Karpas-422 (cell line): ENCODE measurements at regions not wholly inside any gene's neighbourhood (a gene's known extent, or its start where the extent isn't known, plus 50 kb on each side); places are given as distances from the start of the nearest gene placed in this dataset.

Experiments used
- DNase-seq: peaks from one replicate; pipeline ENCODE4 v3.0.0-alpha.2; 2015
- H2AFZ ChIP-seq: fragments of 200-600 bp; sonication (generic); 2 replicates; pipeline ENCODE4 v1.6.1; 2014; ENCODE audit warnings: antibody characterized with exemption, low read length, mixed read lengths
- H3K27ac ChIP-seq: fragments of 200-600 bp; sonication (generic); 2 replicates; pipeline ENCODE4 v1.5.1; 2014; ENCODE audit warnings: mild to moderate bottlenecking, low read length, moderate library complexity
- H3K27me3 ChIP-seq: fragments of 200-600 bp; sonication (generic); 2 replicates; pipeline ENCODE4 v1.6.1; 2014; ENCODE audit warnings: low read length, mixed read lengths
- H3K36me3 ChIP-seq: fragments of 200-600 bp; sonication (generic); 2 replicates; pipeline ENCODE4 v1.6.1; 2014; ENCODE audit warnings: low read length, mixed read lengths; ENCODE audit not compliant: insufficient read depth
- H3K4me1 ChIP-seq: fragments of 200-600 bp; sonication (generic); 2 replicates; pipeline ENCODE4 v1.6.1; 2014; ENCODE audit warnings: mild to moderate bottlenecking, low read length, mixed read lengths
- H3K4me2 ChIP-seq: fragments of 200-600 bp; sonication (generic); 2 replicates; pipeline ENCODE4 v1.6.1; 2014; ENCODE audit warnings: low read length, low read depth, mild to moderate bottlenecking; ENCODE audit not compliant: poor library complexity, severe bottlenecking
- H3K4me3 ChIP-seq: fragments of 200-600 bp; sonication (generic); 2 replicates; pipeline ENCODE4 v1.5.1; 2014; ENCODE audit warnings: mild to moderate bottlenecking, antibody characterized with exemption, low read length, mixed read lengths
- H3K79me2 ChIP-seq: fragments of 200-600 bp; sonication (generic); 2 replicates; pipeline ENCODE4 v1.6.1; 2014; ENCODE audit warnings: mild to moderate bottlenecking, low read length, mixed read lengths
- H3K9ac ChIP-seq: fragments of 200-600 bp; sonication (generic); 2 replicates; pipeline ENCODE4 v1.6.0; 2014; ENCODE audit warnings: low read length
- H3K9me2 ChIP-seq: fragments of 200-600 bp; sonication (generic), shearing (Covaris generic); replicated peaks from 2 replicates; pipeline ENCODE4 v1.6.0; 2014; ENCODE audit warnings: mild to moderate bottlenecking, low read length, moderate library complexity; ENCODE audit not compliant: insufficient read depth
- H3K9me3 ChIP-seq: fragments of 300-700, 200-600 bp; sonication (generic); 2 replicates; pipeline ENCODE4 v1.6.1; 2014; ENCODE audit warnings: low read length, mixed read lengths
- H4K20me1 ChIP-seq: fragments of 200-600 bp; sonication (generic); 2 replicates; pipeline ENCODE4 v1.6.1; 2014; ENCODE audit warnings: mild to moderate bottlenecking, antibody characterized with exemption, low read length, low read depth; ENCODE audit not compliant: insufficient read depth

GRCh38 chr1:55848906-55849305 lies 633.7 kb upstream of the USP24 start:
- Histone ChIP-seq H3K79me2 (no peaks in the 10 kb centered on the region), H3K9ac (no peak overlapping the region)

GRCh38 chr1:55846051-55846450 lies 630.9 kb upstream of the USP24 start:
- DNase-seq = no peak
- H3K36me3 ChIP-seq = no peaks in the 10 kb centered on the region
- H2AFZ ChIP-seq = no peak overlapping the region

More at GRCh38 chr1:55848906-55849305, 633.7 kb upstream of the USP24 start:
- no peaks in the 10 kb centered on the region for H3K9me2 ChIP-seq
- H3K4me2 ChIP-seq = no peak overlapping the region
- no peaks in the 10 kb centered on the region for H3K36me3 ChIP-seq
- H3K9me3 ChIP-seq = no peaks in the 10 kb centered on the region
- H3K27ac ChIP-seq = no peak overlapping the region
- H2AFZ ChIP-seq = no peak overlapping the region
- no peaks in the 10 kb centered on the region for H3K4me1 ChIP-seq
- H3K27me3 ChIP-seq = no peaks in the 10 kb centered on the region
- DNase-seq = no peak
- H4K20me1 ChIP-seq = no peaks in the 10 kb centered on the region
- no peak overlapping the region for H3K4me3 ChIP-seq

GRCh38 chr1:55844322-55844721 lies 629.2 kb upstream of the USP24 start:
- Histone ChIP-seq H3K4me2 (no peak overlapping the region), H3K9me2 (no peaks in the 10 kb centered on the region), H3K4me1 (no peaks in the 10 kb centered on the region), H2AFZ (no peak overlapping the region), H3K36me3 (no peaks in the 10 kb centered on the region), H4K20me1 (no peaks in the 10 kb centered on the region), H3K4me3 (no peak overlapping the region), H3K9me3 (no peaks in the 10 kb centered on the region), H3K27me3 (no peaks in the 10 kb centered on the region), H3K79me2 (no peaks in the 10 kb centered on the region), H3K9ac (no peak overlapping the region), H3K27ac (no peak overlapping the region)
- DNase-seq = no peak

More at GRCh38 chr1:55846051-55846450, 630.9 kb upstream of the USP24 start:
- Histone ChIP-seq H3K4me2 (no peak overlapping the region), H3K9me3 (no peaks in the 10 kb centered on the region), H4K20me1 (no peaks in the 10 kb centered on the region), H3K4me1 (no peaks in the 10 kb centered on the region), H3K79me2 (no peaks in the 10 kb centered on the region), H3K27me3 (no peaks in the 10 kb centered on the region), H3K9me2 (no peaks in the 10 kb centered on the region), H3K9ac (no peak overlapping the region), H3K27ac (no peak overlapping the region), H3K4me3 (no peak overlapping the region)

GRCh38 chr1:55839626-55840025 lies 624.5 kb upstream of the USP24 start:
- H3K36me3 ChIP-seq = no peaks in the 10 kb centered on the region
- no peaks in the 10 kb centered on the region for H3K4me1 ChIP-seq
- H3K9me2 ChIP-seq = no peaks in the 10 kb centered on the region
- no peaks in the 10 kb centered on the region for H3K79me2 ChIP-seq
- DNase-seq = no peak
- no peak overlapping the region for H3K4me2 ChIP-seq
- H2AFZ ChIP-seq = no peak overlapping the region
- no peaks in the 10 kb centered on the region for H3K27me3 ChIP-seq
- H3K4me3 ChIP-seq = no peak overlapping the region
- no peaks in the 10 kb centered on the region for H3K9me3 ChIP-seq
- no peaks in the 10 kb centered on the region for H4K20me1 ChIP-seq
- H3K9ac ChIP-seq = no peak overlapping the region
- H3K27ac ChIP-seq = no peak overlapping the region

- no peak overlapping the region for H3K4me2 ChIP-seq
- H4K20me1 ChIP-seq = no peaks in the 10 kb centered on the region
- H3K4me1 ChIP-seq = no peaks in the 10 kb centered on the region
- H3K9me2 ChIP-seq = no peaks in the 10 kb centered on the region
- no peaks in the 10 kb centered on the region for H3K79me2 ChIP-seq
- no peak overlapping the region for H3K27ac ChIP-seq
- no peak for DNase-seq
- H2AFZ ChIP-seq = no peak overlapping the region
- no peaks in the 10 kb centered on the region for H3K9me3 ChIP-seq
- no peak overlapping the region for H3K4me3 ChIP-seq
- no peaks in the 10 kb centered on the region for H3K27me3 ChIP-seq
- H3K9ac ChIP-seq = no peak overlapping the region
- no peaks in the 10 kb centered on the region for H3K36me3 ChIP-seq
Observed at GRCh38 chr1:55839221-55839620, 624.1 kb upstream of the USP24 start.

- no peak for DNase-seq
- Histone ChIP-seq H3K27me3 (no peaks in the 10 kb centered on the region), H3K9me3 (no peaks in the 10 kb centered on the region), H3K4me1 (no peaks in the 10 kb centered on the region), H4K20me1 (no peaks in the 10 kb centered on the region), H3K9ac (no peak overlapping the region), H2AFZ (no peak overlapping the region), H3K79me2 (no peaks in the 10 kb centered on the region), H3K9me2 (no peaks in the 10 kb centered on the region), H3K4me2 (no peak overlapping the region), H3K36me3 (no peaks in the 10 kb centered on the region), H3K27ac (no peak overlapping the region), H3K4me3 (no peak overlapping the region)
Observed at GRCh38 chr1:55836086-55836485, 620.9 kb upstream of the USP24 start.

- H3K36me3 ChIP-seq = no peaks in the 10 kb centered on the region
- H3K4me2 ChIP-seq = no peak overlapping the region
- H3K9me2 ChIP-seq = no peaks in the 10 kb centered on the region
- H3K9ac ChIP-seq = no peak overlapping the region
- H3K27ac ChIP-seq = no peak overlapping the region
- no peaks in the 10 kb centered on the region for H4K20me1 ChIP-seq
- no peaks in the 10 kb centered on the region for H3K9me3 ChIP-seq
- no peak overlapping the region for H2AFZ ChIP-seq
- no peaks in the 10 kb centered on the region for H3K4me1 ChIP-seq
- no peak for DNase-seq
- no peak overlapping the region for H3K4me3 ChIP-seq
- no peaks in the 10 kb centered on the region for H3K27me3 ChIP-seq
- no peaks in the 10 kb centered on the region for H3K79me2 ChIP-seq
Observed at GRCh38 chr1:55833529-55834091, 618.4 kb upstream of the USP24 start.

GRCh38 chr1:55831759-55832158 lies 616.6 kb upstream of the USP24 start:
- Histone ChIP-seq H3K9me3 (no peaks in the 10 kb centered on the region), H4K20me1 (no peaks in the 10 kb centered on the region), H3K4me1 (no peaks in the 10 kb centered on the region), H3K79me2 (no peaks in the 10 kb centered on the region), H3K36me3 (no peaks in the 10 kb centered on the region), H3K27ac (no peak overlapping the region), H2AFZ (no peak overlapping the region), H3K27me3 (no peaks in the 10 kb centered on the region), H3K9me2 (no peaks in the 10 kb centered on the region), H3K9ac (no peak overlapping the region), H3K4me3 (no peak overlapping the region), H3K4me2 (no peak overlapping the region)
- DNase-seq = no peak

- no peaks in the 10 kb centered on the region for H3K4me1 ChIP-seq
- no peaks in the 10 kb centered on the region for H4K20me1 ChIP-seq
- H3K79me2 ChIP-seq = no peaks in the 10 kb centered on the region
- no peaks in the 10 kb centered on the region for H3K36me3 ChIP-seq
- no peaks in the 10 kb centered on the region for H3K27me3 ChIP-seq
- H3K9ac ChIP-seq = no peak overlapping the region
- H3K4me3 ChIP-seq = no peak overlapping the region
- no peaks in the 10 kb centered on the region for H3K9me3 ChIP-seq
- H3K9me2 ChIP-seq = no peaks in the 10 kb centered on the region
- no peak overlapping the region for H3K4me2 ChIP-seq
- H3K27ac ChIP-seq = no peak overlapping the region
- H2AFZ ChIP-seq = no peak overlapping the region
- no peak for DNase-seq
Observed at GRCh38 chr1:55828044-55828443, 612.9 kb upstream of the USP24 start.
